Heart left ventricle (tissue), 16 donors: ENCODE measurements at regions not wholly inside any gene's neighbourhood (a gene's known extent, or its start where the extent isn't known, plus 50 kb on each side); places are given as distances from the start of the nearest gene placed in this dataset.

Source experiments
- ATAC-seq, 4 donors: fragments of 200-7000 bp; cut with Tn5 transposase; one replicate each; pipeline ENCODE4 v1.9.1; 2020 to 2022; ENCODE audit warnings: moderate library complexity in 4 of 4, mild to moderate bottlenecking in 3 of 4, moderate number of reproducible peaks in 1 of 4
- DNase-seq, 5 donors: peaks; one replicate each; pipeline ENCODE4 v3.0.0-alpha.2; 2020
- H3K27ac ChIP-seq, 12 donors: fragments of 200-600 bp; sonication (generic) in 4 of 12; one replicate each; pipeline versions ENCODE4 v1.5.0 to v1.8.0; 2016 to 2022; ENCODE audit warnings: mild to moderate bottlenecking in 2 of 12
- H3K27me3 ChIP-seq, 9 donors: fragments of 200-600 bp; sonication (generic) in 2 of 9; one replicate each; pipeline versions ENCODE4 v1.5.1 to v1.8.0; 2016 to 2022; ENCODE audit warnings: mild to moderate bottlenecking in 3 of 9
- H3K36me3 ChIP-seq, 9 donors: fragments of 200-600 bp; sonication (generic) in 2 of 9; one replicate each; pipeline versions ENCODE4 v1.5.0 to v1.8.0; 2018 to 2022; ENCODE audit warnings: mild to moderate bottlenecking in 2 of 9
- H3K4me1 ChIP-seq, 12 donors: fragments of 200-600 bp; sonication (generic) in 4 of 12; one replicate each; pipeline versions ENCODE4 v1.5.0 to v1.8.0; 2016 to 2022; ENCODE audit warnings: mild to moderate bottlenecking in 3 of 12
- H3K4me3 ChIP-seq, 12 donors: fragments of 200-600 bp; sonication (generic) in 4 of 12; one replicate each; pipeline versions ENCODE4 v1.5.0 to v1.8.0; 2017 to 2022; ENCODE audit warnings: mild to moderate bottlenecking in 9 of 12, moderate library complexity in 4 of 12
- H3K9me3 ChIP-seq, 12 donors: fragments of 200-600 bp; sonication (generic) in 4 of 12; one replicate each; pipeline versions ENCODE4 v1.5.0 to v1.8.0; 2016 to 2022; ENCODE audit warnings: mild to moderate bottlenecking in 1 of 12
- CTCF ChIP-seq, 12 donors: fragments of 200-600 bp; sonication (generic) in 4 of 12; IDR thresholded peaks; one replicate each; pipeline versions ENCODE4 v1.5.0 to v1.8.0; 2018 to 2022; ENCODE audit warnings: antibody characterized with exemption in 12 of 12, mild to moderate bottlenecking in 5 of 12
- POLR2A ChIP-seq, 2 donors: fragments of 450-650 bp; IDR thresholded peaks; one replicate each; pipeline ENCODE4 v1.6.1; 2017; ENCODE audit warnings: antibody characterized with exemption in 2 of 2, mild to moderate bottlenecking in 2 of 2, moderate library complexity in 2 of 2
- WGBS, 4 donors: extraction: QIAGEN DNeasy Blood & Tissue Kit in 2 of 4; methylation state at CpG; one replicate each; pipeline versions ENCODE4 v1.1.5 to v1.1.7; 2013 to 2018; 5-methylcytosine and 5-hydroxymethylcytosine counted together
- intact Hi-C, 10 donors: fragments of 100-400 bp; cut with DNase I; formaldehyde crosslinking; loops; one replicate each; pipeline versions ENCODE4 v1.11.1 to v1.14.2; 2022
- donor health status: ischemic (EF 13 %, LVEDD 7.1; RV severe dilation, severe dysfunction).
- donor health status: healthy with polysubstance abuse.
- donor health status: DM: no; HTN: yes; CAD: no.
- donor health status: DM: no; HTN: no; CAD: no.
- donor health status: ischemic (EF 25% LVEDD 6.9; RV normal size, moderate dysfunction).
- donor health status: ischemic (EF 25% LVEDD 5.7; RV mildly dilated, moderate dysfunction).
- donor health status: healthy.
- donor health status: DM: yes; HTN: yes; CAD: no.
- donor health status: ischemic (EF 35%, LVEDD 5.7; RV mildly dilated, moderate dysfunction).
- donor health status: nonischemic (EF 11% LVEDD 7.7; RV severe dilation, severe dysfunction).
- donor health status: DM: yes; HTN: yes; CAD: no.
- donor health status: PGD.
- donor health status: ischemic (EF 29% LVEDD 5.4; RV normal size, mild dysfunction).
- donor health status: nonischemic (EF 23%, LVEDD 6.1; RV moderate dilation, normal function).

- no peaks in the 10 kb centered on the region for H3K9me3 ChIP-seq
- whole genome bisulfite sequencing, 4 donors, result 90 to 92% (median 92%) methylated on average over 5 of the region's 5 CpGs
- intact Hi-C loops, result no loop called here
- no peaks in the 10 kb centered on the region for H3K27me3 ChIP-seq
- no peaks in the 10 kb centered on the region for H3K4me1 ChIP-seq
- no peaks in the 10 kb centered on the region for H3K36me3 ChIP-seq
- ATAC-seq, result no peak
- no peak for TF ChIP-seq POLR2A (IDR thresholded peaks at IDR 0.05)
- TF ChIP-seq CTCF (IDR thresholded peaks at IDR 0.05), result no peak
- H3K27ac ChIP-seq, result no peak overlapping the region
- DNase-seq, result no peak
- no peak overlapping the region for H3K4me3 ChIP-seq
Observed at GRCh38 chr21:17964199-17964598, 145.0 kb upstream of the C21orf91 start.

- 80 to 91% (median 82%) methylated on average over 2 of the region's 2 CpGs for WGBS, 4 donors
- Histone ChIP-seq H3K4me1 (peaks cover 0 to 22% (median 4%) of the 10 kb centered on the region in 12 donors), H3K27ac (no peak overlapping the region), H3K27me3 (no peaks in the 10 kb centered on the region), H3K4me3 (no peak overlapping the region), H3K36me3 (no peaks in the 10 kb centered on the region), H3K9me3 (peaks cover 0 to 8% (median 2%) of the 10 kb centered on the region in 12 donors)
- TF ChIP-seq POLR2A (IDR thresholded peaks at IDR 0.05), result no peak
- no peak for DNase-seq
- no peak for ATAC-seq
- intact Hi-C loops, result no loop called here
Observed at GRCh38 chr21:17950591-17950990, 131.4 kb upstream of the C21orf91 start.

GRCh38 chr21:17949421-17949820 is 130.3 kb upstream of the C21orf91 start:
- ATAC-seq (no peak), DNase-seq (no peak)
- no peaks in the 10 kb centered on the region for H3K27me3 ChIP-seq
- peaks cover 0 to 18% (median 5%) of the 10 kb centered on the region in 12 donors for H3K9me3 ChIP-seq
- peak overlapping the region in 3 of 12 donors; percentile 10 to 26 (median 23) for H3K27ac ChIP-seq
- no peaks in the 10 kb centered on the region for H3K36me3 ChIP-seq
- intact Hi-C loops, result no loop called here
- H3K4me1 ChIP-seq, result peaks cover 0 to 22% (median 4%) of the 10 kb centered on the region in 12 donors
- no peak overlapping the region for H3K4me3 ChIP-seq
- no peak for TF ChIP-seq CTCF (IDR thresholded peaks at IDR 0.05)
- TF ChIP-seq POLR2A (IDR thresholded peaks at IDR 0.05), result no peak

GRCh38 chr21:17947531-17947930 is 128.4 kb upstream of the C21orf91 start:
- H3K4me1 ChIP-seq, result peaks cover 0 to 22% (median 4%) of the 10 kb centered on the region in 12 donors
- intact Hi-C loops, result no loop called here
- TF ChIP-seq CTCF (IDR thresholded peaks at IDR 0.05) (no peak), POLR2A (IDR thresholded peaks at IDR 0.05) (no peak)
- WGBS, 4 donors, result 28 to 46% (median 31%) methylated on average over 2 of the region's 2 CpGs
- peaks cover 0 to 18% (median 5%) of the 10 kb centered on the region in 12 donors for H3K9me3 ChIP-seq
- DNase-seq (no peak), ATAC-seq (no peak)
- H3K27ac ChIP-seq, result no peak overlapping the region
- H3K27me3 ChIP-seq, result no peaks in the 10 kb centered on the region
- no peaks in the 10 kb centered on the region for H3K36me3 ChIP-seq
- no peak overlapping the region for H3K4me3 ChIP-seq

- H3K4me1 ChIP-seq, result no peaks in the 10 kb centered on the region
- H3K36me3 ChIP-seq, result no peaks in the 10 kb centered on the region
- 90 to 94% (median 91%) methylated on average over 4 of the region's 4 CpGs for WGBS, 4 donors
- no peaks in the 10 kb centered on the region for H3K27me3 ChIP-seq
- H3K4me3 ChIP-seq, result no peak overlapping the region
- DNase-seq (no peak), ATAC-seq (no peak)
- H3K9me3 ChIP-seq, result peaks cover 0 to 4% (median 0%) of the 10 kb centered on the region in 12 donors
- no peak for TF ChIP-seq POLR2A (IDR thresholded peaks at IDR 0.05)
- no peak for TF ChIP-seq CTCF (IDR thresholded peaks at IDR 0.05)
- intact Hi-C loops, result loop anchor here in 1 of 10 donors (10.0 kb wide), 1 partner anchor 586 kb away; no protein-coding TSS in a partner anchor
- H3K27ac ChIP-seq, result no peak overlapping the region
Observed at GRCh38 chr21:17931080-17931479, 111.9 kb upstream of the C21orf91 start.
